COLO829 (cell line): ENCODE measurements at regions not wholly inside any gene's neighbourhood (a gene's known extent, or its start where the extent isn't known, plus 50 kb on each side); places are given as distances from the start of the nearest gene placed in this dataset.
"Not testable (repeated sequence)": the region's sequence is repeated elsewhere in the genome, so short reads cannot be mapped to it uniquely, and the experiment has no call there.

Experiments
- DNase-seq: peaks from one replicate; pipeline ENCODE4 v3.0.0; 2012; ENCODE audit warnings: low spot score

DNA sequence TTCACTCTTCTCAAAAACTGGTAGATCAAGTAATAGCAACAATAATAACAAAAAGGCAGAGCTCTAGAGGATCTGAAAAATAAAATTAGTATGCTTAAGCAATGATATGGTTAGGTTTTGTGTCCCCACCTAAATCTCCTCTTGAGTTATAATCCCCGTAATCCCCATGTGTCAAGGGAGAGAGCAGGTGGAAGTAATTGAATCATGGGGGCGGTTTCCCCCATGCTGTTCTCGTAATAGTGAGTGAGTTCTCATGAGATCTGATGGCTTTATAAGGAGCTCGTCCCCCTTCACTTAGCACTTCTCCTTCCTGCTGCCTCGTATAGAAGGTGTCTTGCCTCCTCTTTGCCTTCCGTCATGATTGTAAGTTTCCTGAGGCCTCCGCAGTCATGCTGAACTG lies 60.2 kb upstream of the ABHD2 start:
- no peak for DNase-seq

DNA sequence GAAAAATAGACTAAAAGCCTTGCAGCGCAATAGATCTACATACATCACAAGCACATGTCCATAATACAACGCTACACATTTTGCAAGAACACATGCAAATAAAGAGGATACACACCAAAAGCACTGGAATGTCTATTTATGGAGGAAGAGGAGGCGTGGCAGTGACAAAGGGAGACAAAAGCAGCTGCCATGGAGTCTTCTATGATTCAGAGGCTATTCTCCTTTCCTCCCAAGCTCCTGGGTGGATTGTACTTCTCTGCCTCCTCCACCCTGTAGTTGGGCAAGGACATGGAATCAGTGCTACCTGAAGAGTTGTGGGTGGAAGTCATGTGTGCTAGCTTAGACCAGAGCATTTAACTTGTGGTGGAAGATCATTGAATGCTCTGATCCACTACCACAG lies 57.9 kb upstream of the ABHD2 start:
- no peak for DNase-seq

DNA sequence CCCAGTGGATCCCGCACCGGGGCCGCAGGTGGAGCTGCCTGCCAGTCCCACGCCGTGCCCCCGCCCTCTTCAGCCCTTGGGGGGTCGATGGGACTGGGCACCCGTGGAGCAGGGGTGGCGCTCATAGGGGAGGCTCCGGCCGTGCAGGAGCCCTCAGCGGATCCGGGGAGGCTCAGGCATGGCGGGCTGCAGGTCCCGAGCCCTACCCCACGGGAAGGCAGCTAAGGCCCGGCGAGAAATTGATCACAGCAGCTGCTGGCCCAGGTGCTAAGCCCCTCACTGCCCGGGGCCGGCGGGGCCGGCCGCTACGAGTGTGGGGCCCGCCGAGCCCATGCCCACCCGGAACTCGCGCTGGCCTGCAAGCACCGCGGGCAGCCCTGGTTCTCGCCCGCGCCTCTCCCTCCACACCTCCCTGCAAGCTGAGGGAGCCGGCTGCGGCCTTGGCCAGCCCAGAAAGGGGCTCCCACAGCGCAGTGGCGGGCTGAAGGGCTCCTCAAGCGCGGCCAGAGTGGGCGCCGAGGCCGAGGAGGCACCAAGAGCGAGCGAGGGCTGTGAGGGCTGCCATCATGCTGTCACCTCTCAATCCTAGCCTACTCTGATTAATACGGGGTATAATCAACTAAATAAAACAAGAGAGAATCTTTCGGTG lies 56.5 kb upstream of the ABHD2 start:
- DNase-seq = not testable (repeated sequence)

DNA sequence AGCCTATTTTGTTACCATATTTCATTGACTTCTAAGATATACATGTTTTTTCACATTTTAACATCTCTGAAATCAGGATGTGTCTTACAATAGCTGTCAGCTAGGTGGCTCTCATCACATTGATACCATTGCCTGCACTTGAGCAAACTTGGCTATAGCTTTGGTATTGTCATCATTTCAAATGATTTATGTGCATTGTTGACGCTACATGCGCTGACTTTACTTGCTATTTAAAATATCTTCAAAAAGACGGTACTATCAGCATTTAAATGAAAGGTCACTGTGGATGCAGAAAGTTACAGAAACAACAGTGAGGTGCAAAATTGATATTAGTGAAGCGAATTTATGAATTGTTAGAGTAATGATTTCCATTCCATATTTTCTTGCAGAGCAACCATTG lies 54.0 kb upstream of the ABHD2 start:
- no peak for DNase-seq

DNA sequence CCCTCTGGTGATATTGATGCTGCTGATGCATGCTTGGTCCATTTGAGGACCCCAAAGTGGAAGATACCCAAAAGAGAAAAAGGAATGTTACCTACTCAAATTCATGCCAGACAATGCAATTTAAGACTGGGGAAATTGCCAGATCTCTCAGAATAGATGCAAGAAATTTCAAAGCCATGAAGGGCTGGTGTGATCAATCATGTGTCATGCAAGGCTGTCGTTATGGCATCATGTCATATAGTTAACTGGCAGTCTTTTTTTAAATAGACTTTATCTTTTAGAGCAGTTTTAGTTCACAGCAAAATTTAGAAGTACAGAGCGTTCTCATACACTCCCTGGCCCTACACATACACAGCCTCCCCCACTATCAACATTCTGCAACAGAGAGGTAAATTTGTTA lies 53.1 kb upstream of the ABHD2 start:
- no peak for DNase-seq

DNA sequence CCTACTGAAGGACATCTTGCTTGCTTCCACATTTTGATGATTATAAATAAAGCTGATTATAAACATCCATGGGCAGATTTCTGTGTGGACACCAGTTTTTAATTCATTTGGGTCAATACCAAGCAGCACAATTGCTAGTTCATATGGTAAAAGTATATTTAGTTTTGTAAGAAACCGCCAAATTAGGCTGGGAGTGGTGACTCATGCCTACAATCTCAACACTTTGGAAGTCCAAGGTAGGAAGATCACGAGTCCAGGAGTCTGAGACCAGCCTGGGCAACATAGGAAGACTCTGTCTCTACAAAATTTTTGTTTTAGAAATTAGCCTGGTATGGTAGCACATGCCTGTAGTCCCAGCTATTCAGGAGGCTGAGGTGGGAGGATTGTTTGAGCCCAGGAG lies 52.6 kb upstream of the ABHD2 start:
- DNase-seq = no peak

DNA sequence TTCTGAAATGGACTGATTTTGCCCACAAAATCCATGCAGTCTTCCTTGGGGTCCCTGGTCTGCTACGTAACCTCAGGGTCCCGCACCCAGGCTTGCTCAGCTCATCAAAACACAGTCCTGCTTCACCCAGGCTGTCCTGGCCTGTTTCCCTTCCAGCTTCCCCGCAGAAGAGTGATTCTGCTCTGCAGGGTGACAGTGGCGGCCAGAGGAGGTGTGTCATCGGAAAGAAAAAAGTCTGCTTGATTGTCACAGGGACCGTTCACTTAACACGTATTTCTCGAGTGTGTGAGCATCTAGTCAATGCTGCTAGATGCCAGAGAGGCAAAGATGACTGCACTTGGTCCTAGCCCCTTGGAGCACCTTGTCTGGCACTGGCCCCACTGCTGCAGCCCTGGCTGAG lies 50.1 kb upstream of the ABHD2 start:
- no peak for DNase-seq
